ENCODE measurements at regions not wholly inside any gene's neighbourhood (a gene's known extent, or its start where the extent isn't known, plus 50 kb on each side); places are given as distances from the start of the nearest gene placed in this dataset.

DNA sequence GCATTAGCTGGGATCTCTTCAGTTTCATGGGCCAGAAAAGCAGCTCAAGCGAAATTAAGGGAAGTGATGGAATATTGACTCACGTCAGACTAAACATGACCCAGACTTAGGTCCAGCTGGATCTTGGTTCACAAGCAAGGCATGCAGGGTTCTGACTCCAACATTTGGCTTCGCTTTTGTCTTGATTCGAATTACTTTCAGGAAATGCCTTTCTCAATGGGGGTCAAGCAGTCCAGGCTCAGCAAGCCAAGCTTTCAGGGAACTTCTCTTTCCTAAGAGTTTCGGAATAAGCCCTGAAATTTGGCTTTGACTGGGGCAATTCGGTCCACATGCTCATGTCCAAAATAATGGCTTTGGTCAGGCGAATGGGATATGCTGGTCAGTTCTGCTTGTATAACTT is 678.7 kb upstream of the TMEM132C start:
- Histone ChIP-seq H3K36me3 (no peaks in the 10 kb centered on the region), H3K27ac (no peak overlapping the region), H3K9me3 (no peaks in the 10 kb centered on the region), H3K4me3 (no peak overlapping the region), H3K4me1 (no peaks in the 10 kb centered on the region), H3K27me3 (peaks cover 0 to 12% (median 0%) of the 10 kb centered on the region in 9 donors)
- no peak for DNase-seq
- 61 to 77% (median 71%) methylated on average over 7 of the region's 7 CpGs for WGBS, 4 donors
- intact Hi-C loops (cut with DNase I): no loop called here
- peak in 1 of 4 donors; percentile 41 for ATAC-seq
- no peak for TF ChIP-seq POLR2A (IDR thresholded peaks at IDR 0.05)
- TF ChIP-seq CTCF (IDR thresholded peaks at IDR 0.05): no peak

- H3K4me1 ChIP-seq: no peaks in the 10 kb centered on the region
- intact Hi-C loops (cut with DNase I): no loop called here
- no peak for ATAC-seq
- H3K36me3 ChIP-seq: no peaks in the 10 kb centered on the region
- no peak for TF ChIP-seq POLR2A (IDR thresholded peaks at IDR 0.05)
- TF ChIP-seq CTCF (IDR thresholded peaks at IDR 0.05): no peak
- H3K9me3 ChIP-seq: no peaks in the 10 kb centered on the region
- no peak for DNase-seq
- WGBS, 4 donors: 50 to 53% (median 51%) methylated on average over 1 of the region's 1 CpG
- H3K27me3 ChIP-seq: peaks cover 0 to 12% (median 0%) of the 10 kb centered on the region in 9 donors
- no peak overlapping the region for H3K27ac ChIP-seq
- H3K4me3 ChIP-seq: no peak overlapping the region
Observed at GRCh38 chr12:127589541-127589940, 677.4 kb upstream of the TMEM132C start.

- Histone ChIP-seq H3K9me3 (no peaks in the 10 kb centered on the region), H3K27me3 (peaks cover 0 to 12% (median 0%) of the 10 kb centered on the region in 9 donors), H3K4me1 (no peaks in the 10 kb centered on the region), H3K4me3 (no peak overlapping the region), H3K27ac (no peak overlapping the region), H3K36me3 (no peaks in the 10 kb centered on the region)
- ATAC-seq (no peak), DNase-seq (no peak)
- WGBS, 4 donors: 82 to 88% (median 83%) methylated on average over 4 of the region's 4 CpGs
- intact Hi-C loops (cut with DNase I): no loop called here
- TF ChIP-seq CTCF (IDR thresholded peaks at IDR 0.05) (no peak), POLR2A (IDR thresholded peaks at IDR 0.05) (no peak)
Observed at GRCh38 chr12:127590868-127591267, 676.1 kb upstream of the TMEM132C start.

DNA sequence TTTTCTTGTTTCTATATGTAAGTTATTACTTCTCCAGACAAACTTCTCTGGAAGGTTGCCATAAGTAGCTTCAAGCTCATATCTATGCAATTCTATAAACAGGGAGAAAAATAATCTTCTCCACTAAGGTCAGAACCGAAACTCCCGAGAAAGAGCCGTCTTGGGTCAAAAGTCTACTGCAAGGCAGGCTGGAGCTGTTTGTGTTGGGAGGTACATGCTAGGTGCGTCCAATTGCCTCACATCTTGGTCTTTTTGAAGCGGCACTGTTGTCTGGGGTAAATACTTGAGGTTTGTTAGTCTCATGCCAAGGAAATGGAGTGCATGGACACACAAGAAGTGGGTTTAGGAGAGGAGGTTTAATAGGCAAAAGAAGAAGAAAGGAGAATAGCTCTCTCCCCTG is 674.7 kb upstream of the TMEM132C start:
- no peaks in the 10 kb centered on the region for H3K9me3 ChIP-seq
- TF ChIP-seq CTCF (IDR thresholded peaks at IDR 0.05): no peak
- TF ChIP-seq POLR2A (IDR thresholded peaks at IDR 0.05): no peak
- no peak overlapping the region for H3K4me3 ChIP-seq
- no peak for ATAC-seq
- intact Hi-C loops (cut with DNase I): no loop called here
- no peak overlapping the region for H3K27ac ChIP-seq
- H3K36me3 ChIP-seq: no peaks in the 10 kb centered on the region
- peaks cover 0 to 12% (median 0%) of the 10 kb centered on the region in 9 donors for H3K27me3 ChIP-seq
- WGBS, 4 donors: 52 to 81% (median 60%) methylated on average over 5 of the region's 5 CpGs
- H3K4me1 ChIP-seq: no peaks in the 10 kb centered on the region
- no peak for DNase-seq

All from heart left ventricle (tissue), 16 donors.